ENCODE measurements at regions not wholly inside any gene's neighbourhood (a gene's known extent, or its start where the extent isn't known, plus 50 kb on each side); places are given as distances from the start of the nearest gene placed in this dataset.

- BruUV-seq (replicated peaks): no TSS peak
- ChIA-PET CTCF (no interaction called here), POLR2A (ENCODE audit: low non-redundant PET) (no interaction called here)
- DNase-seq (ENCODE audit: low spot score): no peak
- intact Hi-C loops (cut with micrococcal nuclease; ENCODE audit: unreplicated experiment): no loop called here
- TF ChIP-seq CTCF (conservative IDR thresholded peaks at IDR 0.05; ENCODE audit: low read depth, low read length) (no peak), EZH2 (IDR thresholded peaks at IDR 0.05; ENCODE audit: borderline replicate concordance, low read depth, low read length, poor library complexity, severe bottlenecking) (no peak)
- no peaks in the 10 kb centered on the region for H3K36me3 ChIP-seq (ENCODE audit: insufficient read depth, low read length, poor library complexity, severe bottlenecking)
- H3K4me3 ChIP-seq (ENCODE audit: low read depth, low read length, poor library complexity, severe bottlenecking): no peak overlapping the region
- no peaks in the 10 kb centered on the region for H3K9me3 ChIP-seq (ENCODE audit: low read depth, low read length, poor library complexity, severe bottlenecking)
- no peak overlapping the region for H3K27ac ChIP-seq (ENCODE audit: low read depth, low read length, poor library complexity, severe bottlenecking)
- H3K4me1 ChIP-seq (ENCODE audit: insufficient read depth, low read length, poor library complexity, severe bottlenecking): no peaks in the 10 kb centered on the region
- H3K27me3 ChIP-seq (replicated peaks; ENCODE audit: insufficient read depth, low read depth, low read length, poor library complexity): no peaks in the 10 kb centered on the region
Observed at GRCh38 chr17:33444731-33445130, 151.6 kb upstream of the ASIC2 start.

- no peaks in the 10 kb centered on the region for H3K27me3 ChIP-seq (replicated peaks; ENCODE audit: insufficient read depth, low read depth, low read length, poor library complexity)
- H3K4me1 ChIP-seq (ENCODE audit: insufficient read depth, low read length, poor library complexity, severe bottlenecking): no peaks in the 10 kb centered on the region
- TF ChIP-seq EZH2 (IDR thresholded peaks at IDR 0.05; ENCODE audit: borderline replicate concordance, low read depth, low read length, poor library complexity, severe bottlenecking): no peak
- TF ChIP-seq CTCF (conservative IDR thresholded peaks at IDR 0.05; ENCODE audit: low read depth, low read length): no peak
- DNase-seq (ENCODE audit: low spot score): no peak
- no peak overlapping the region for H3K4me3 ChIP-seq (ENCODE audit: low read depth, low read length, poor library complexity, severe bottlenecking)
- ChIA-PET CTCF (no interaction called here), POLR2A (ENCODE audit: low non-redundant PET) (no interaction called here)
- intact Hi-C loops (cut with micrococcal nuclease; ENCODE audit: unreplicated experiment): no loop called here
- BruUV-seq (replicated peaks): no TSS peak
- no peaks in the 10 kb centered on the region for H3K9me3 ChIP-seq (ENCODE audit: low read depth, low read length, poor library complexity, severe bottlenecking)
- H3K27ac ChIP-seq (ENCODE audit: low read depth, low read length, poor library complexity, severe bottlenecking): no peak overlapping the region
- H3K36me3 ChIP-seq (ENCODE audit: insufficient read depth, low read length, poor library complexity, severe bottlenecking): no peaks in the 10 kb centered on the region
Observed at GRCh38 chr17:33447090-33447489, 154.0 kb upstream of the ASIC2 start.

- DNase-seq (ENCODE audit: low spot score): no peak
- TF ChIP-seq CTCF (conservative IDR thresholded peaks at IDR 0.05; ENCODE audit: low read depth, low read length) (no peak), EZH2 (IDR thresholded peaks at IDR 0.05; ENCODE audit: borderline replicate concordance, low read depth, low read length, poor library complexity, severe bottlenecking) (no peak)
- Histone ChIP-seq H3K9me3 (ENCODE audit: low read depth, low read length, poor library complexity, severe bottlenecking) (no peaks in the 10 kb centered on the region), H3K4me3 (ENCODE audit: low read depth, low read length, poor library complexity, severe bottlenecking) (no peak overlapping the region), H3K27me3 (replicated peaks; ENCODE audit: insufficient read depth, low read depth, low read length, poor library complexity) (no peaks in the 10 kb centered on the region), H3K4me1 (ENCODE audit: insufficient read depth, low read length, poor library complexity, severe bottlenecking) (no peaks in the 10 kb centered on the region), H3K27ac (ENCODE audit: low read depth, low read length, poor library complexity, severe bottlenecking) (no peak overlapping the region), H3K36me3 (ENCODE audit: insufficient read depth, low read length, poor library complexity, severe bottlenecking) (no peaks in the 10 kb centered on the region)
- BruUV-seq (replicated peaks): no TSS peak
- CTCF ChIA-PET: no interaction called here
- POLR2A ChIA-PET (ENCODE audit: low non-redundant PET): no interaction called here
- intact Hi-C loops (cut with micrococcal nuclease; ENCODE audit: unreplicated experiment): no loop called here
Observed at GRCh38 chr17:33451221-33451620, 158.1 kb upstream of the ASIC2 start.
